NOMO-1 (cell line): ENCODE measurements at regions not wholly inside any gene's neighbourhood (a gene's known extent, or its start where the extent isn't known, plus 50 kb on each side); places are given as distances from the start of the nearest gene placed in this dataset.

Experiments used
- DNase-seq, 2 experiments: peaks; one replicate each; lab custom pipeline; 2025; ENCODE audit not compliant: unreplicated experiment in 2 of 2; lab: John Stamatoyannopoulos, UW

DNA sequence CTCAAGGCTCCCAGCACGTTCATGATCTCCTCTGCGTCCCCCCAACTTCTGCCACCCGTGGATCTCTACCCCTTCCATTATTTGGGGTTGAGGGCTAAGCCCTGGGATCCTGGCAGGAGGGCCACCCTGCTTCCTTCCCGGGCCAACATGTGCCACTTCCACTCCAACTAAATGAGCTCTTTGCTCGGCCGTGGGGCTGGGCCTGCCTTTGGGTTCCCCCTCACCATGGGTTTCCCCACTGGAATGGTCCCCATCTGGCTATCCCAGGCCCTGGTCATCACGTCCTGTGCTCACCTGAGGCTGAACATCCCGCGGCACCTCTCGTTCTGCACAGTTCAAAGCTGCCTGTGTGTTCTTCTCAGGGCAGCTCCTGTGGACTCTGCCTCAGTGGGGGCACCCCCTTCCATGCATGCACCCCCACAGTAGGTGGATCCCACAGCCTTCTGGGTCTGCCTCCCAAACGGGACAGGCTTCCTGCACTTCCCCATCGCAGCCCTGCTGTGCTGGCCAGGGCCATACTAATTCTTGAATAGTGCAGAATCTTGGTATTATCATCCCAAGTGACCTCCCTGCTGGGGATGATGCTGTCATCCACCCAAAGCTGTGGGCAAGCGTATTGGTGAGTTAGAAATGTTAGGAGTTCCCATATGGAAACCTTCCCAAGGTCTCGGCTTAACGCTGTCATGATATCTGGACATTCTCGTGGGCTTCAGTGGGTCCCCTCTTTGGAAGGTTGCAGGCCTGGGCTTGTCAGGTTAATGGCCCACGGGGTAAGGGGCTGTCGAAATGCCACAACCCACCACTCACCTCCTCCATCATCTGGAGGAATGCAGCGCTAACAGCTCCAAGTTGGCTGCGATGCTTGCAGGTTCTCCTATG lies 150.5 kb upstream of the TWIST2 start:
- DNase-seq = no peak

DNA sequence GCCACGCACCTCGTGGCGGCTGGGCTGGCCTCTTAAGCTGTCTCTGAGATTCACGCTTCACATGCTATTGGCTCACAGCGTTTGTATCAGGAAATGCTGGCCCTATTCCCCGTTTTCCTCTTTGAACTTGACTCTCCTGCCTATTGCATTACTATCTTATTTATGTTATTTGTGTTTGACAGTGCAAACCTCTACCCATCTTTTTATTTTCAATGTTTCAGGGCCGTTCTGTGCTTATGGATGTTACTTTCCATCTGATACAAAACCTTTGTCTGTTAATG lies 149.9 kb upstream of the TWIST2 start:
- DNase-seq = no peak

DNA sequence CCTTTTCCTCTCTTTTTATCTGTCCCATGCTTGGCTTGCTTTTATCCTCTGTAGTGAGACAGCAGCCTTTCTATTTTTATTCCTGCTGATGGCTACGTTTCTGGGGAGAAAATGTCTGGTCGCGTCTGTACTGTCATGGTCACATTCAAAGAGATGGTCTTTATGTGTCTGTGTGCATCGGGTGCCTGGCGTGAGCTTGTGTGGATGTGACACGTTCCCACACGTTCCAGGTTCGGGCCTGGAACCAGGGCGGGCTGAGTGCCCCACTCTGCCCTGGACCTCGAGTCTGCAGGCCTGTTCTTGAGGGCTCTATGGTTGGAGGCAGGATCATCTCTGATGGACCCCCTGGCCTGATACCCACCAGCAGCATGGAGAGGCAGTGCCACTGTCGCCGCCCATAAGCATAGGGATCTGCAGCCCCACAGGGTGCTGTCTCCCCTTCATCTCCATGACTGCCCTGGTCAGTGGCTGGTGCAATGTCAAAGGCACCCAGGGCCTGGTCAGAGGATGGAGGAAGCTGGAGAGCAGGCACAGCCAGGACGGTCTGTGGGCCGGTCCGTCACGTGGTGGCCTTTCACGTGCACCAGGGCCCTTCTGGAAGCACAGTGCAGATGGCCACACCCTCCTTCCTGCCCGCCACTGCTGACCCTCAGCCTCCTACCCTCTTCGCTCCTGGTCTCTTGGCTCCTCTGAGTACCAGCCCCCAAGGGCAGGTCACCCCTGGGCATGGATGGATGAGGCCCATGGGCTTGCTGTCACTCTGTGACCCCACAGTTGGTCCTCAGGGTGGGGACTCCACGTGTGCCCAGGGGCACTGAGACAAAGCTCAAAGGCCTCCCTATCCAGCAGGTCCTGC lies 149.2 kb upstream of the TWIST2 start:
- DNase-seq = no peak

DNA sequence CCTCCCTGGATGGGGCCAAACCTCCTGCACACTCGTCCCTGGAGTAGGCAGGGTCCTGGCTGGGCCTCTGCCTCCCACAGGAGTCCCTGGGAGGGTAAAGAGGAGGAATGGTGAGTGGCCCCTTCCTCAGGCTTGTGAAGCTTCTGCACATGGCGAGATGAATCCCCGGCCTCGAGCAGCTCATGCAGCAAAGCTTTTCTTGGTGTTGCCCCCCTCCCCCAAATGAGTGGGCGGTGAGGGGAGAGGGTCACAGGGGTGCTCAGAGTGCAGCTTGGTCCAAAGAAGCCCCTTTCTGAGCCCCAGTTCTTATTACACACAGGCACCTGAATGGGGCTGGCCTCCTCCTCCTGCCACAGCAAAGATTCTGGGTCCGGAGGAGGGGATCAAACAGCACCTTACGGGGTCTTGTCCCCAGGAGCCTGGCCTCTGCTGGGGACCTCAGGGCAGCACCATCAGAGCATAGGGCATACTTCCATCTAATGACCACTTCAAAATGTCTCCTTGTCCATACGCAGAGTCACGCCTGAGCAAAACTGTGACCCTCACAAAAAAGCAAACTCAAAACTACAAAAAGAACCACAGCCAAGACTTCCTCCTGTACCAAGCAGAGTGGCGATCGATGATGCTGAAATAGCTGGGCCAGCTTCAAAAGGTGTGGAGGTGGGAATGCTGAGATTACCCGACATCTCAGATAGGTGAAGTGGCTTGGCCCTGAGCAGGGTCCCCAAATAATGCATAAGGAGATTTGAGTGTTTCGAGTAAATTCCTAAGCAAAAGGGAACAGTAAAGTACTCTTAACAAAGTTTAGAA lies 148.4 kb upstream of the TWIST2 start:
- no peak for DNase-seq

DNA sequence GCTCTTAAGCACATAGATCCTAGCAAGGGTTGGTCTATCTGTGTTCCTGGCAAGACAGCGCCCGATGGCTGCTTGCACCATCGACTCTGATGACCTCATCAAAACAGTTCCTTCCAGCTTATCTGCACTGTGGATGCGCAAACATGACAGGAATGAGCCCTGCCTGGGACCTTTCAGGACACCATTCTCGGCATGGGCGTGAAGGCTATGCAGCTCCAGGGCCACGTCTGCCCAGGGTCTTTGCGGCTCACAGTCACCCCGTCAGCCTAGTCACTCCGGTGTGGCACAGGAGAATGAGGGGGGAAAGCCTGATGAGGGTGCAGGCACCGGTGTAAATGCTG lies 147.8 kb upstream of the TWIST2 start:
- DNase-seq = no peak

DNA sequence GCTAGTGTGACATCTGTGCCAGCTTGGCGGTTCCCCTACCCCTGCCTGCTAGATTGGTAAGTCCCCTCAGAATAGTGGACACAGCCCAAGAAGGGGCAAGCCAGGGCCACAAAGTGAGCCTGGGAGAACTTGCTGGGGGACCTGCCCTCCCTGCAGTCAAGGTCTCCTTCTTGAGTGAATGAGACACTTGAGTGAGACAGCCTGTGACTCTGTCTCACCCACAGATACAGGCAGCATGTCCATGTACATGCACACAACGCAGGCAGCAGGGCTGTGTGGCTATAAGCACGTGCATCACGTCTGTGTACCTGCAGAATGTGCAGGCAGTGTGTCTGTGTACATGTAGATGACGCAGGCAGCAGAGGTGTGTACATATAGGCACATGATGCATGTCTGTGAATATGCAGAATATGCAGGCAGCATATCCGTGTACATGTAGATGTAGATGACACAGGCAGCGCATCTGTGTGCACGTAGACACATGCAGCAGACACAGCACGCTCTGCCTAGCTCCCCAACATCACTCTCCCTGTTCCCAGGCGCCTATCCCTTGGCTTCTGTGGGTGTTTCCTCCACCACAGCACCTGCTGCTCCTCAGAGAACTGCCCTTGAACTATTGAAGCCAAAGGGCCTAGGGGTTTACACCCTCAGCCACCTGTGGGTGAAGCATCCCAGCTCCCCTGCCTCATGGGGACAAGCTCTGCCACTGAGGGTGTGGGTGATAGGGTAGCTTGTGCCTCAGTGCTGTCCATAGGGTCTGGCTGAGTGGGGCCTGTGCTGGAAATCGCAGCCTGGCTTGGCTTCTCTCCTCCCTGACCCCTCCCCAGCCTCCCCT lies 147.2 kb upstream of the TWIST2 start:
- DNase-seq = no peak

DNA sequence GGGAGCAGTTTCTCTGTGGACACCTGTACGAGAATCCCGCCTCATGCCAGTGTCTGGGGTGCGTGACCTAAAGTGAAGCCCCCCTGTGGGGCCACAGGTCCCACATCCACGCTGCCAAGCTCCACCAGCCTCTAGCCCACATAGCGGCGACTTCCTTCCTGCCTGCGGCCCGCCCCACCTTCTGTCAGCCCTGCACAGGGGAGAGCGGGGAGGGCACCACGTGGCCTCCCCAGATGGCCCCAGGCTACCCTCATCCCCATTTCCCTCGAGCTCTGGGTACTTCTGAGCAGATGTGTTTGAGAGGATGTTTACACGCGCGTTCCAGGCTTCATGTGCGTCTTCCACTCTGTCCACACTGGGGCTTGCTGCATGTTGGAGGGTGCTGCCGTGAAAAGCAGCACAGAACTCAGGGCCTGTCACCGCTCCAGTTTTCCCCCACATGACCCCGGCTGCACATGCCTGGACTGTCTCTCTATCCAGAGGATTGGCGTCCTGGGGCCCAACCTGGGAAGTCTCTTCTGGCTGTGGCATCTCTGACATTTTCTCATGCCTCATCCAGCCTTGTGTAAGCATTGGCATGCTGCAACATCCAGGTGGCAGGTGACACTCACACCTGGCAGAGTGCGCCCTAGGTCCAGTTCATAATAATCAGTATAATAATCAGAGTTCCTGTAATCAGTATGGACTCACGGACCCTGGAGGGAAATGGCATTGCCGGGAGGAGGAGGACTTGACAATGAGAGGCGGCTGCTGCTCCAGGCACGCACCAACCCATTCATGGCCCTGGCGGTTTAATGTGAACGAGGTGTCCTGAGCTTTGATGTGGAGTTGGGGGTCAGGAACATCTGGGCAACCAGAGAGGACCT lies 146.3 kb upstream of the TWIST2 start:
- DNase-seq = no peak

DNA sequence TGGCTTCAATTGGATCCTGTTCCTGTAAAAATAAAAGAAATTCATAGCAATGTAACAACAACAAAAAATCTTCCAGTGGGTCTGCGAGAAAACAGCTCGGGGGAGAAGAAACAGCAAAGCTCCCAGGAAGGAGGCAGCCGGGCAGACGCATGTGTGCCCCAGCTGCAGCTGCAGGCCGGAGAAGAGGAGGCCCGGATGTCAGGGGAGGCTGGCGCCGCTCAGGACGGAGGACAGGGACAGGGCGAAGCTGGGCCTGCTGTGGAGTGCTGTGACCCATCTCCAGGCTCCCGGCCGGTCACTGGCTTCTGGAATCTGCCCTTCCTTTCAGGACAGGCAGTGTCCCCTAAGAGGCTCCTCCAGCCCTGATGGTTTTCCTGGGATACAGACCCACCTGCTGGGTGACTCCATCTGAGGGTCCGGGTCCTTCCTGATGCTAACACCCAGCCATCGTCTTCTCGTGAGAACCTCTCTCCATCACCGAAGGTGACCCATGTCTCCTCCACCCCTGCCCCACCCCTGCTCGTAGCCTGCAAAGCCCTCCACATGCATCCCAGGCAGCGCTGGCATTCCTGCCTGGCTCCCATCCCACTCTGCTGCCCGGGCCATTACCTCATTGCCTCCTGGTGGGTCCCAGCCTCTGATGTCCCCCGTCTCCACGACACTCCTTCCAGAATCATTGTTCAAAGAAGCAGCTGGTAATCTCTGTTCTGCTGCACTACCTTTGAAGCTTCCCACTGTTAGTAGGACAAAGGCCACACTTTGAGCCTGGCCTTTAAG lies 145.4 kb upstream of the TWIST2 start:
- no peak for DNase-seq

DNA sequence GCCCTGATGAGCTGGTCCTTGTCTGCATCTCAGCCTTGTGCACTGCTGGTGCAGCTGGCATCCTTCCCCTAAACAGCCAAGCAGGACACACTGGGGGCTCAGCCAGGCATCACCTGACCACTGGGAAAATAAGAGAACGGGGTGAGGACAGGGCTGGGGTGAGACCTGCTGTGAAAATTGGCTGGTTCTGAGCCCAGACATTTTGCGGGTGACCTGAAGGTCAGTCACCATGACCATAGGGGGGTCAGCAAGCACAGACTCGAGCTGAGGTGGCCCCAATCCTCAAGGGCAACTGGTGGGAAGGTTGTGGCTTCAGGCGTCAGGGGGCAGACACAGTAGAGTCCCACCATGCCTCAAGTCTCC lies 144.9 kb upstream of the TWIST2 start:
- DNase-seq = no peak

DNA sequence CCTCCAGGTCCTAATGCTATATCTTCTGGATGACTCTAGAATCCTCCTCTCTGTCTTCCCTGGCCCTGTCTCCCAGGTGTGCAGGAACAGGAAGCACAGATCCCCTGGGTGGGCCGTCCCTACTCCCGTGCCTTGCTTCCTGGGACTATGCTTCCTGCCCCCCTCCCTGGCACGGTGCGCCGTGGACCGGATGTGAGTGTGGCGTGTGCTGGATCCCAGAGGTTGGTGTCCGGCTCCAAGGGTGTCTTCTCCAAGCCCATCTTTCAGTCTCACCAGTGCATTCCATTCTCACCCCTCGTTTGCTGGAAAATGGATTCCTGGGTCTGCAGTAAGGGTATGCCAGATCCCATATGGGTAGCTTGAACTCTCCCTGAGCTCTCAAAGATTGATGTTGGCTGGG lies 144.4 kb upstream of the TWIST2 start:
- no peak for DNase-seq

DNA sequence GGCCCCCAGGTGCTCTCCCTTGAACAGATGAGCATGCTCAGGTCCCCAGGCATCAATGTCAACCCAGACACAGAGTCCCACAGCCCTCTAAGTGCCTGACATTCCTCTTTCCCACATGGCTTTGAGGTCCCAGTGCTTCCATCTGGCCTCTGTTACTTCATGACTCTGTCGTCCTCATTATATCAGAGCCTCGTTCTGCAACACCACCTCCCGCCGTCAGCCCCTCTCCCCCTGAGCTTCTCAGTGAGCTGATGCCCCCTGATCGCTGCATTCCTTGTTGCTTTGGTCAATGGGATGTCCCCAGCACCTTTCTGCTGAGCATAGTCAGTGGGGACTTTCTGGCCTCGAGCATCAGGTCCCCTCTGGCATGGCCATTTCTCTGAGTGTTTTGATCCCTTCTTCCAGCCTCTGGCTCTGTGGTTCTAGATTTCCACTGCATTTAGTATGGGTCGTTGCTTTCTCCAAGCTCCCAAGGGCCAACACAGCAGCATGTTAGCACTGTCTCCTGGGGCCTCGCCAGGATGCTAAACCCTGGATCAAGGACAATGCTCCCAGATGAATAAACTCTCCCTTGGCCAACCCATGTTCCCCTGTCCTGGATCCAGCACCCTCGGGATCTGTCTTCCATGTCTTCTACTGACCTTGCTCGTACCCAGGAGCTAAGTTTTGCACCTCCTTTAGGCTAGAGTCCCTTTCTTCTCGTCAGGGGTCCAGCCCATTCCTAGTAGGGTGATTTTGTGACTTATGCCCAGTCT lies 143.2 kb upstream of the TWIST2 start:
- no peak for DNase-seq

DNA sequence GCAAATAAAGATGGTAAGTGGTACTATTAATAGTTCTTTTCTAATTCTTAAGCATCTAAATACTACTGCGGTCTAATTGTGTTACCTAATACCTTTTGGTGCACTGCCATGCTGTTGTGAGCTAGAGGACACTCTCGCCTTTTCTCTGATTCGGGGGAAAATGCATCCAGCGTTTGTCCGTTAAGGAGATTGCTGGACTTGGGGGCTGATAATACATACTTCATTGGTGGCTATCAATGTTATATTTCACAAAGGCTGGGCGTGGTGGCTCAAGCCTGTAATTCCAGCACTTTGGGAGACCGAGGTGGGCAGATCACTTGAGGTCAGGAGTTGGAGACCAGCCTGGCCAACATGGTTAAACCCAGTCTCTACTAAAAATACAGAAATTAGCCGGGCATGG lies 141.7 kb upstream of the TWIST2 start:
- DNase-seq = no peak

DNA sequence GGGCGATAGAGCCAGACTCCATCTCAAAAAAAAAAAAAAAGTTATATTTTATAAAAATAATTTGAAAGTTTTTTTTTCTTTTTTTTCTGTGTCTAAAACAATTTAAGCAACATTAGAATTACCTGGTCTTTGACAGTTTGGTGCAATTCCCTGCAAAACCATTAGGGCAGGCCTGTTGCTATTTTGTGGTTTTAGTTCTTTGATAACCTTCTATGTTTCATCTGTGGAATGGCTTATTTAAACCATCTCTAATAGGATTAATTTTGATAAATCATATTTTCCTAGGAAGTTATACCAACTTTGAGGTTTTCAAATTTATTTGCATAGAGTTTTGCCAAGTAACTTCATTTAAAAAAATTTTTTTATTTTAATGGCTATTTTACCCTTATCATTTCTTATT lies 141.2 kb upstream of the TWIST2 start:
- no peak for DNase-seq

DNA sequence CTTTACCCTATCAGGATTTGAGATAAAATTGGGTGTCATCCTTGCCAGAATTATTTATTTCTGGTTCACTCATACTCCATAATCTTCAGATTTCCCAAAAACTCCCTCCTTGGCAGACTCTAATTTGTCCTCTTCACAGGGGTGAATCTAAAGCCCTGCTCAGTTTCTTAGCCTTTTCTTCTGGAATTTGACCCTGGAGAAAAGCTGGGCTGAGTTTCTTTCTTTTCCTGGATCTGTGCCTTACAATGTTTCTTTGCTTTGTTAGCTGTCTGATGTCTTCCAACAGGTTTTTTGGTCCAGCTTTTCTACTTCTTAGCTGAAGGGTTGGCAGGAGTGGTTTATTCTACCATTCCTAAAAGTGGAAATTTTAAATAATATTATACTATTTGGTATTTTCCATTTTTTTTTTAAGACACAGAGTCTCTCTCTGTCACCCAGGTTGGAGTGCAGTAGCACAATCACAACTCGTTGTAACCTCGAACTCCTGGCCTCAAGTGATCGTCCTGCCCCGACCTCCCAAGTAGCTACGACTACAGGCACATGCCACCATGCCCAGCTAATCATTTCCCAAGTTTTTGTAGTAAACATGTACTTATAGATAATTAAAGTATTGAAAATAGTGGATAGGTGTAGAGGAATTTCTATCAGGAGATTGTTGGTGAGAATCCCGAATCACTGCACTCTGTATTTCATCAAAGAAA lies 138.4 kb upstream of the TWIST2 start:
- no peak for DNase-seq

DNA sequence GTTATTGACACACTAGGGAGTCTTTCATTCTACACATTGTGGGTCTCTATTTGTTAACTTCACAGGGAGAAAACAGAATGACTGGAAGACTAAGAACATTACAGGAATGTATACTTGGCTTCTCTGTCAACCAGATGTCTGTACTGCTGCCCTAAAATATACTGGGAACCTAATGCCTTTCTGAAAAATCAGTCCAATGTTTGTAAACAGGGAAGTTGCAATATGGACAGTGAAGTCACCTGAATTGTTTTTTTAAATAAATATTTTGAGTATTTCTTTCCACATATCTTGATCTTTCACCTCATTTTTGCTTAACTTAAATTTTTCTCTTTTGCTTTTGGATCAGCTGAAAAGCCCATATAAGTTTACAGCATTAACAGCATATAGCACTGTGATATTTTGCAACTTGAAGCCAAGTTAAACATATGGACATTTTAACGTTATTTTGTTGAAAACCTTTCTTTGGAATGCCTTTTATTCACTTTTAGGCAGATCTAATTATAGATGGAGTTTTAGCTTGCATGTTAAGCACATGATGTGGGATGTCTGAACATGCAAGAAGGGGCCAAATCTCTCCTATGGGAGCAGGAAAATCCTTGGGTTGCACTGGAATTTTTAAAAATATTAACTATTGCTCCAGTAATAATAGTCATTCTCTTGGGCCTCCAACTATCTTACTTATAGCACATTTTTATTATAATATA lies 137.7 kb upstream of the TWIST2 start:
- no peak for DNase-seq

DNA sequence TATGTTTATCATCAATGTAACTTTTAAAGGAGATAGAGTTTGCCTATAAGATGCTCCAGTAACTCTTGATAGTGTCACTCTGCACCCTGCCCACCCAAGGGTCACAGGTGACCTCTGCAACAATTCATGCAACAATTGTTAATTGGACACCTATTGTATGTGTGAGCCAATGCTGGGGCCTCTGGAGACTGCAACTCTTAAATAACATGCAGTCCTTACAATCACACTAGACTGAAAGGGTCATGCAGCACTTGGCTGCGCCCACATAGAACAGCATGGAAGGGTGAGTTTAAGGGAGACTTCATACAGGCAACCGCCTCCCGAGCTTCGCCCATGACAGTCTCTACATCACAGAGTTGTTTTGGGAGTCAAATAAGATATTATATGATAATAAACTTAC lies 137.1 kb upstream of the TWIST2 start:
- DNase-seq = no peak

DNA sequence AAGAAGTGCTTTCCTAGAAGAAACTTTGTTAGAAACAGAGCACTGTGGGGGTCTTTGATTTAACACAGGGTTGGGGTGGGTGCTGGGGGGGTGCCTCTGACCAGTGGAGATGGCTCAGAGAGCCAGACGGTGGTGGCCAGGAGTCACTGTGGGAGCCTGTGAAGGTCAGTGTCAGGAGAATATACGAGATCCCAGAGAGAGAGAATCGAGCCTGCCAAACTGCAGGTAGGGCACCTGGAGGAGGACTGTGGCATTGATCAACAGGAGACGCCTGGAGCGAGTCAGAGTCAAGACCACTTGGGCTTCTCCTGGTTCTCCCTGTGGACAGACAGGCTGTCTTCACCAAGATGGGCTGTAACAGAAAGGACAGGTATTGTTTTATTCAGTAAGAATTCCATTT lies 136.5 kb upstream of the TWIST2 start:
- DNase-seq = no peak
